Neuronal stem cell (in vitro differentiated cells): ENCODE measurements at regions not wholly inside any gene's neighbourhood (a gene's known extent, or its start where the extent isn't known, plus 50 kb on each side); places are given as distances from the start of the nearest gene placed in this dataset.

Experiments
- DNase-seq: peaks from one replicate; pipeline ENCODE4 v3.0.0-alpha.2; 2013; ENCODE audit warnings: low spot score
- H2AFZ ChIP-seq: one replicate; pipeline ENCODE4 v1.6.1; 2013; ENCODE audit warnings: mild to moderate bottlenecking, low read length, inconsistent platforms
- H2AK5ac ChIP-seq: 2 replicates; pipeline ENCODE4 v1.6.1; 2013; ENCODE audit warnings: low read depth, mild to moderate bottlenecking, inconsistent platforms, low read length, moderate library complexity, mixed read lengths
- H2BK120ac ChIP-seq: 2 replicates; pipeline ENCODE4 v1.6.1; 2013; ENCODE audit warnings: low read depth, mild to moderate bottlenecking, inconsistent platforms, low read length, moderate library complexity, mixed read lengths
- H2BK12ac ChIP-seq: one replicate; pipeline ENCODE4 v1.6.1; 2013; ENCODE audit warnings: low read length, inconsistent platforms
- H2BK15ac ChIP-seq: 2 replicates; pipeline ENCODE4 v1.6.1; 2013; ENCODE audit warnings: mild to moderate bottlenecking, low read length, inconsistent platforms, mixed read lengths
- H2BK5ac ChIP-seq: one replicate; pipeline ENCODE4 v1.6.1; 2013; ENCODE audit warnings: inconsistent platforms, mild to moderate bottlenecking, low read length, moderate library complexity
- H3K14ac ChIP-seq: one replicate; pipeline ENCODE4 v1.6.1; 2013; ENCODE audit warnings: low read length, inconsistent platforms
- H3K18ac ChIP-seq: 2 replicates; pipeline ENCODE4 v1.6.1; 2013; ENCODE audit warnings: low read length, inconsistent platforms
- H3K23ac ChIP-seq: 2 replicates; pipeline ENCODE4 v1.6.1; 2013; ENCODE audit warnings: low read depth, mild to moderate bottlenecking, mixed read lengths, low read length, inconsistent platforms; ENCODE audit not compliant: poor library complexity
- H3K27ac ChIP-seq: replicated peaks from 3 replicates; pipeline ENCODE4 v1.5.1; 2013; ENCODE audit warnings: low read length, inconsistent platforms
- H3K27me3 ChIP-seq, 3 experiments: 2 replicates each; pipeline ENCODE4 v1.6.1; 2013; ENCODE audit warnings: low read length in 3 of 3, mild to moderate bottlenecking in 2 of 3, inconsistent platforms in 1 of 3, low read depth in 1 of 3, mixed read lengths in 1 of 3, moderate library complexity in 1 of 3; ENCODE audit not compliant: control insufficient read depth in 3 of 3, insufficient read depth in 3 of 3
- H3K36me3 ChIP-seq, 2 donors: replicated peaks in 1 of 2; 2 replicates each; pipeline ENCODE4 v1.6.1; 2013; ENCODE audit warnings: low read length in 2 of 2; ENCODE audit not compliant: control insufficient read depth in 2 of 2, insufficient read depth in 2 of 2
- H3K4ac ChIP-seq: 2 replicates; pipeline ENCODE4 v1.6.1; 2013; ENCODE audit warnings: inconsistent platforms, mild to moderate bottlenecking, low read length, moderate library complexity
- H3K4me1 ChIP-seq, 2 donors: 1 replicate in 1 of 2; 2 replicates in 1 of 2; pipeline ENCODE4 v1.6.1; 2013; ENCODE audit warnings: low read length in 2 of 2, low read depth in 1 of 2; ENCODE audit not compliant: control insufficient read depth in 2 of 2, insufficient read depth in 1 of 2
- H3K4me2 ChIP-seq: one replicate; pipeline ENCODE4 v1.6.1; 2013; ENCODE audit warnings: mild to moderate bottlenecking, low read length, inconsistent platforms; ENCODE audit not compliant: insufficient read depth, poor library complexity, severe bottlenecking
- H3K4me3 ChIP-seq, 2 donors: 2 replicates each; pipeline ENCODE4 v1.5.1; 2013; ENCODE audit warnings: low read length in 2 of 2, mild to moderate bottlenecking in 2 of 2, inconsistent platforms in 1 of 2, moderate library complexity in 1 of 2
- H3K79me1 ChIP-seq: one replicate; pipeline ENCODE4 v1.6.1; 2013; ENCODE audit warnings: low read depth, mild to moderate bottlenecking, inconsistent platforms, low read length, moderate library complexity
- H3K9ac ChIP-seq: one replicate; pipeline ENCODE4 v1.6.1; 2013; ENCODE audit warnings: mild to moderate bottlenecking, low read depth, low read length, inconsistent platforms; ENCODE audit not compliant: poor library complexity
- H3K9me3 ChIP-seq, 2 donors: replicated peaks in 1 of 2; 2 replicates each; pipeline versions ENCODE3 to v1.6.1; 2013; ENCODE audit warnings: low read length in 2 of 2, mild to moderate bottlenecking in 2 of 2, inconsistent platforms in 1 of 2, low read depth in 1 of 2, mixed read lengths in 1 of 2, moderate library complexity in 1 of 2; ENCODE audit not compliant: control insufficient read depth in 2 of 2, insufficient read depth in 1 of 2
- H4K8ac ChIP-seq: one replicate; pipeline ENCODE4 v1.6.1; 2013; ENCODE audit warnings: low read depth, mild to moderate bottlenecking, inconsistent platforms, low read length, moderate library complexity
- H4K91ac ChIP-seq: one replicate; pipeline ENCODE4 v1.6.1; 2013; ENCODE audit warnings: low read length, low read depth, mild to moderate bottlenecking, inconsistent platforms; ENCODE audit not compliant: poor library complexity
- WGBS, 2 donors: extraction: QIAGEN DNeasy Blood & Tissue Kit; methylation state at CpG; one replicate each; pipeline ENCODE4 v1.1.7; 2013; ENCODE audit warnings: missing lambda C conversion rate in 2 of 2, mixed read lengths in 1 of 2; ENCODE audit not compliant: insufficient read length in 2 of 2, insufficient replicate concordance in 1 of 2; ENCODE audit errors: extremely low coverage in 2 of 2; 5-methylcytosine and 5-hydroxymethylcytosine counted together

- Histone ChIP-seq H4K8ac (no peak overlapping the region), H3K4ac (no peak overlapping the region), H3K14ac (no peak overlapping the region), H2AK5ac (no peak overlapping the region), H2BK15ac (no peak overlapping the region), H2BK12ac (no peak overlapping the region), H3K4me3 (no peak overlapping the region), H4K91ac (no peak overlapping the region), H2BK120ac (no peak overlapping the region), H3K79me1 (no peaks in the 10 kb centered on the region), H3K9me3 (no peaks in the 10 kb centered on the region), H3K9ac (no peak overlapping the region), H3K18ac (no peak overlapping the region), H2AFZ (no peak overlapping the region), H2BK5ac (no peak overlapping the region), H3K27me3 (peaks cover 0 to 29% (median 0%) of the 10 kb centered on the region in 3 experiments), H3K4me1 (peaks cover 3 to 15% of the 10 kb centered on the region in 2 donors), H3K36me3 (no peaks in the 10 kb centered on the region), H3K27ac (no peak overlapping the region), H3K4me2 (no peak overlapping the region), H3K23ac (no peak overlapping the region)
- DNase-seq, result no peak
- no CpG with 5 or more reads among the region's 7 CpGs for WGBS, 2 donors
Measured at GRCh38 chr2:126774761-126775160, 118.8 kb downstream of the GYPC start.

DNA sequence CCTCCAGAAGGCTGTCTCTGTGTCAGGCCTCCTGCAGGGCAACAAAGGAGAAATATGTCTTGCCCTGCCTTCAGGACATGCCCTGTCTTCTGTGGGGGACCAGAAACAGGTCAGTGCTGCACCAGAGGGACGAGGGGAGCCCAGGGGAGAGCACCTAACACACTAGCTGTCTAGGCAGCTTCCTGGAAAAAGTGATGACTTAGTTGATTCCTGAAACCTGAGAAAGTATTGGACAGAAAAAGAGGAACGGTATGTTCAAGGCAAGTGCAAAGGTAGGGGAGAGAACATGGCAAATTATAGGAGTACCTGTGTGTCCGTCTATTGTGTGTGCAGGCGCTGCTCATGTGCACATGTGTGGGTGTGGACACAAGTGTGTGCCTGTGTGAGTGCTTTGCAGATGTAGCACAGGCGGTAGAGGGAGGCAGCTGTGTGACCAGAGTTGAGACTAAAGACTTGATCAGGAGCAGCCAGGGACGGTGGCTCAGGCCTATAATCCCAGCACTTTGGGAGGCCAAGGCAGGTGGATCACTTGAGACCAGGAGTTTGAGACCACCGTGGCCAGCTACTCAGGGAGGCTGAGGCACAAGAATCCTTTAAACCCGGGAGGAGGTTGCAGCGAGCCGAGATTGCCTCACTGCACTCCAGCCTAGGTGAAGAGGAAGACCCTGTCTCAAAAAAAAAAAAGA, 119.5 kb downstream of the GYPC start:
- Histone ChIP-seq H3K4me2 (no peak overlapping the region), H3K27ac (no peak overlapping the region), H3K9me3 (no peaks in the 10 kb centered on the region), H2BK15ac (no peak overlapping the region), H3K14ac (no peak overlapping the region), H4K8ac (no peak overlapping the region), H3K36me3 (no peaks in the 10 kb centered on the region), H2AK5ac (no peak overlapping the region), H3K18ac (no peak overlapping the region), H2BK120ac (no peak overlapping the region), H3K4me3 (no peak overlapping the region), H3K4ac (no peak overlapping the region), H3K23ac (no peak overlapping the region), H3K27me3 (peaks cover 0 to 32% (median 0%) of the 10 kb centered on the region in 3 experiments), H3K79me1 (no peaks in the 10 kb centered on the region), H4K91ac (no peak overlapping the region), H2BK12ac (no peak overlapping the region), H3K9ac (no peak overlapping the region), H2AFZ (no peak overlapping the region), H3K4me1 (peaks cover 3 to 15% of the 10 kb centered on the region in 2 donors), H2BK5ac (no peak overlapping the region)
- DNase-seq, result no peak
- no CpG with 5 or more reads among the region's 10 CpGs for WGBS, 2 donors

- Histone ChIP-seq H4K8ac (no peak overlapping the region), H2BK12ac (no peak overlapping the region), H3K4me1 (peaks cover 3 to 15% of the 10 kb centered on the region in 2 donors), H2AK5ac (no peak overlapping the region), H3K18ac (peak overlapping the region; percentile 5), H2BK120ac (no peak overlapping the region), H2BK5ac (no peak overlapping the region), H3K9ac (no peak overlapping the region), H3K27me3 (peaks cover 0 to 34% (median 0%) of the 10 kb centered on the region in 3 experiments), H2BK15ac (no peak overlapping the region), H3K4ac (no peak overlapping the region), H3K14ac (no peak overlapping the region), H2AFZ (peak overlapping the region; percentile 34), H3K36me3 (no peaks in the 10 kb centered on the region), H3K79me1 (no peaks in the 10 kb centered on the region), H3K27ac (no peak overlapping the region), H3K23ac (no peak overlapping the region), H3K4me2 (peak overlapping the region; percentile 55), H4K91ac (no peak overlapping the region), H3K9me3 (no peaks in the 10 kb centered on the region), H3K4me3 (peak overlapping the region in 1 of 2 donors; percentile 63)
- WGBS, 2 donors, result no CpG with 5 or more reads among the region's 9 CpGs
- no peak for DNase-seq
Measured at GRCh38 chr2:126776255-126776654, 120.3 kb downstream of the GYPC start.

DNA sequence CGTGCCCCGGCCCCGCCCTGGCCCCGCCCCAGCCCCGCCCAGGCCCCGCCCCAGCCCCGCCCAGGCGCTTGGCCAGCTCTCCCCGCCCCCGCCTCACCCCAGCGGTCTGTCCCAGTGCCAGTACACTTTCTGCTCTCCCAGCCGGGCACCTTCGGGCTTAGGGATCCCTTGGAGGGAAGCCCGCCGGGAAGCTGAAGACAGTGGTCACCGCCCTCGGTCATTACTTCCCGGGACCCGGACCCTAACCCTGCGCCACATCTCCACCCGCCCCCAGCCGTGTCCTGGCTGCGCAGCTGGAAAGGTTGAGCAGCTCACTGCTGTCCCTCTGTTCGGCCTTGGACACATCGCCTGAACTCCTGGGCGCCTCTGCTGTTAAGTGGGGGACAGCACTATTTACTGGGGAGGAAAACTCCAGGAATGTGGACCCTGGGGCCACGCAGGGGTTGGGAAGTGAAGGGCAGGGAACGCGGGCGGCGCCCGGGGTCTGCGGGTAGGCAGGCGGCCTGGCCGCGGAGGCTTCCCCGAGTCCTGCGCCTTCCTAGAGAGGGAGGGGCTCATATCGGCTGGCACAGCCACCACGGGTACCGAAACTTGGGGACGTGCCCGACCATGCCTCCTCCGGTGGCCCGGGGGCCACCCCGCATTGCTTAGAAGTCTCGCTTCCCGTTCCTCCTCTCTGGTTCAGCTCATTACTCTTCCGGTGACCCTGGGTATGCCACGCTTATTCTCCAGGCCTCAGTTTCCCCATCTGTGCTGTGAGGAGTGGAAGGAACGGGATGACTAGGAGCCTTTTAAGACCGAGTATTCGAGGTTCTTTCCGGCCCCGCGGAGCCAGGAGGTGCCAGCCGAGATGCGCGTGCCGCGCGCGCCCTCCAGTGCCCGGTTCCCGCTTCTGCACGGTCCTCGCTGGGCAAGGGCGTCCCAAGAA, 121.0 kb downstream of the GYPC start:
- Histone ChIP-seq H3K27ac (no peak overlapping the region), H3K27me3 (peaks cover 0 to 34% (median 0%) of the 10 kb centered on the region in 3 experiments), H2AK5ac (no peak overlapping the region), H2BK5ac (no peak overlapping the region), H3K4ac (no peak overlapping the region), H3K14ac (no peak overlapping the region), H3K79me1 (no peaks in the 10 kb centered on the region), H3K4me3 (peak overlapping the region; percentile 29 to 84), H3K4me1 (peaks cover 3 to 15% of the 10 kb centered on the region in 2 donors), H3K23ac (no peak overlapping the region), H2BK120ac (no peak overlapping the region), H3K4me2 (peak overlapping the region; percentile 97), H3K9ac (peak overlapping the region; percentile 75), H3K9me3 (no peaks in the 10 kb centered on the region), H2BK12ac (no peak overlapping the region), H4K8ac (no peak overlapping the region), H2BK15ac (peak overlapping the region; percentile 67), H3K18ac (peak overlapping the region; percentile 25), H4K91ac (no peak overlapping the region), H2AFZ (peak overlapping the region; percentile 81), H3K36me3 (no peaks in the 10 kb centered on the region)
- peak; percentile 72 for DNase-seq
- no CpG with 5 or more reads among the region's 68 CpGs for WGBS, 2 donors
